NCI-H2196 treated with DMSO at 0.1 percent for 48 hours (cell line): ENCODE measurements at regions not wholly inside any gene's neighbourhood (a gene's known extent, or its start where the extent isn't known, plus 50 kb on each side); places are given as distances from the start of the nearest gene placed in this dataset.
"Not testable (repeated sequence)": the region's sequence is repeated elsewhere in the genome, so short reads cannot be mapped to it uniquely, and the experiment has no call there.

ENCODE experiments used
- DNase-seq: peaks from one replicate; lab custom pipeline; 2025; ENCODE audit not compliant: unreplicated experiment; lab: John Stamatoyannopoulos, UW

GRCh38 chr5:152118676-152119470 is 194.2 kb upstream of the GLRA1 start:
- DNase-seq, result no peak

- DNase-seq, result no peak
Observed at GRCh38 chr5:152116934-152117333, 192.3 kb upstream of the GLRA1 start.

GRCh38 chr5:152113401-152113800 is 188.8 kb upstream of the GLRA1 start:
- DNase-seq, result no peak

- DNase-seq, result no peak
Observed at GRCh38 chr5:152107220-152107619, 182.6 kb upstream of the GLRA1 start.

GRCh38 chr5:152106571-152106970 is 181.9 kb upstream of the GLRA1 start:
- no peak for DNase-seq

- no peak for DNase-seq
Observed at GRCh38 chr5:152105085-152105484, 180.4 kb upstream of the GLRA1 start.

- no peak for DNase-seq
Observed at GRCh38 chr5:152104211-152104610, 179.6 kb upstream of the GLRA1 start.

- DNase-seq, result not testable (repeated sequence)
Observed at GRCh38 chr5:152102908-152103307, 178.3 kb upstream of the GLRA1 start.

GRCh38 chr5:152102057-152102456 is 177.4 kb upstream of the GLRA1 start:
- DNase-seq, result no peak

GRCh38 chr5:152100462-152100861 is 175.8 kb upstream of the GLRA1 start:
- DNase-seq, result no peak

- DNase-seq, result no peak
Observed at GRCh38 chr5:152097128-152097527, 172.5 kb upstream of the GLRA1 start.

GRCh38 chr5:152094716-152095115 is 170.1 kb upstream of the GLRA1 start:
- no peak for DNase-seq

GRCh38 chr5:152094060-152094459 is 169.4 kb upstream of the GLRA1 start:
- DNase-seq, result no peak

- DNase-seq, result no peak
Observed at GRCh38 chr5:152092580-152092979, 167.9 kb upstream of the GLRA1 start.

GRCh38 chr5:152089644-152090043 is 165.0 kb upstream of the GLRA1 start:
- no peak for DNase-seq

- DNase-seq, result no peak
Observed at GRCh38 chr5:152086668-152087067, 162.0 kb upstream of the GLRA1 start.

- DNase-seq, result no peak
Observed at GRCh38 chr5:152084476-152084875, 159.8 kb upstream of the GLRA1 start.

GRCh38 chr5:152083231-152083630 is 158.6 kb upstream of the GLRA1 start:
- no peak for DNase-seq

GRCh38 chr5:152072091-152072490 is 147.4 kb upstream of the GLRA1 start:
- DNase-seq, result peak; percentile 5

- DNase-seq, result no peak
Observed at GRCh38 chr5:152070591-152070990, 145.9 kb upstream of the GLRA1 start.

- no peak for DNase-seq
Observed at GRCh38 chr5:152066784-152067183, 142.1 kb upstream of the GLRA1 start.

- no peak for DNase-seq
Observed at GRCh38 chr5:152063004-152063403, 138.4 kb upstream of the GLRA1 start.

GRCh38 chr5:152061095-152061494 is 136.4 kb upstream of the GLRA1 start:
- no peak for DNase-seq
